ENCODE measurements at regions not wholly inside any gene's neighbourhood (a gene's known extent, or its start where the extent isn't known, plus 50 kb on each side); places are given as distances from the start of the nearest gene placed in this dataset.

DNA sequence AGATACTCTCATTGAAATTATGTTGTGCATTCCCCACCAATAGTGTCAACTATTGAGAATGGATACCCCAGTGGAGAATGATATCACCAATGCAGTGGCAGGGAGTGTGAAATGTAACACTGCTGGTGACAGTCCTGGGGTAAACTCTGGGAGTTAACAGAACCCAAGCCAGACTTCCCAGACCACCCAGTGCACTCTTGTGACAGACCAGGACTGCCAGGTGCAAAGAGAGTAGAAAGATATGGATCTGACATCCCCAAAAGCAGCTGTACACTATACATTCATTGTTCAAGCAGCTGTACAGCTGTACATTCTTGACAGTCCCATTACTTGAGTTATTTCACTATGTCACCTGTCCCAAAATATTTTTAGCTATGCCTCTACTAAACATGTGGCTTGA, 886.6 kb downstream of the DIAPH3 start:
- TF ChIP-seq CTCF (IDR thresholded peaks at IDR 0.05) (no peak), POLR2A (IDR thresholded peaks at IDR 0.05) (no peak)

Data from prostate gland (tissue), 2 donors.